ENCODE measurements at regions not wholly inside any gene's neighbourhood (a gene's known extent, or its start where the extent isn't known, plus 50 kb on each side); places are given as distances from the start of the nearest gene placed in this dataset.

DNA sequence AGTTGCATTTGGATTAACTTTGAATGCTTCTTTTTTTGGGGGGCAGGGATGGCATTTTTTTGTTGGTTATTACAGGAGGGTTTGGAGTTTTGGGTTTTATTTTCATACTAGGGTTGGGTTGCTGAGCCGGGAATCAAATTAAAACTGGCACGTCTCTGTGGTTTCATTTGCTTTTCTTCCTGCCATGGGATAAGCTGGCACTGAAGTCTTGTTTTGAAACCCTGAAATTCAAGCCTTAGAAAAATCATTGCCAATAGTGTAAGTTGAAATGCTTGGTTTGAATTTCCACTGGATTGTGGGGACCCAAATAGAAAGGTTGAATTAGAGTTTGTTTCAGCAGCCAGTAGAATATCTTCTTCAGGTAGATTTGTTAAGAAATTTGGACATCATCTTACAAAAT is 193.1 kb upstream of the DCBLD2 start:
- TF ChIP-seq, protein P1, sequence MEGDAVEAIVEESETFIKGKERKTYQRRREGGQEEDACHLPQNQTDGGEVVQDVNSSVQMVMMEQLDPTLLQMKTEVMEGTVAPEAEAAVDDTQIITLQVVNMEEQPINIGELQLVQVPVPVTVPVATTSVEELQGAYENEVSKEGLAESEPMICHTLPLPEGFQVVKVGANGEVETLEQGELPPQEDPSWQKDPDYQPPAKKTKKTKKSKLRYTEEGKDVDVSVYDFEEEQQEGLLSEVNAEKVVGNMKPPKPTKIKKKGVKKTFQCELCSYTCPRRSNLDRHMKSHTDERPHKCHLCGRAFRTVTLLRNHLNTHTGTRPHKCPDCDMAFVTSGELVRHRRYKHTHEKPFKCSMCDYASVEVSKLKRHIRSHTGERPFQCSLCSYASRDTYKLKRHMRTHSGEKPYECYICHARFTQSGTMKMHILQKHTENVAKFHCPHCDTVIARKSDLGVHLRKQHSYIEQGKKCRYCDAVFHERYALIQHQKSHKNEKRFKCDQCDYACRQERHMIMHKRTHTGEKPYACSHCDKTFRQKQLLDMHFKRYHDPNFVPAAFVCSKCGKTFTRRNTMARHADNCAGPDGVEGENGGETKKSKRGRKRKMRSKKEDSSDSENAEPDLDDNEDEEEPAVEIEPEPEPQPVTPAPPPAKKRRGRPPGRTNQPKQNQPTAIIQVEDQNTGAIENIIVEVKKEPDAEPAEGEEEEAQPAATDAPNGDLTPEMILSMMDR (IDR thresholded peaks at IDR 0.05; ENCODE audit: insufficient read depth, low read length, poor library complexity, severe bottlenecking): no peak
- TF ChIP-seq EZH2phosphoT487 (conservative IDR thresholded peaks at IDR 0.05; ENCODE audit: low read length): no peak

All from SU-DHL-6 (cell line).